Astrocyte (in vitro differentiated cells and primary cell): ENCODE measurements at regions not wholly inside any gene's neighbourhood (a gene's known extent, or its start where the extent isn't known, plus 50 kb on each side); places are given as distances from the start of the nearest gene placed in this dataset.

Experiments used
- EZH2 ChIP-seq: IDR thresholded peaks from 2 replicates; pipeline ENCODE4 v1.6.1; 2012; ENCODE audit warnings: mild to moderate bottlenecking, low read length, inconsistent platforms; ENCODE audit not compliant: insufficient read depth
- TF ChIP-seq, protein P1 (sequence below): IDR thresholded peaks from 2 replicates; pipeline ENCODE4 v1.5.1; 2011; ENCODE audit warnings: low read depth, mild to moderate bottlenecking, inconsistent platforms, low read length, moderate library complexity; ENCODE audit not compliant: insufficient read depth

- TF ChIP-seq, protein P1, sequence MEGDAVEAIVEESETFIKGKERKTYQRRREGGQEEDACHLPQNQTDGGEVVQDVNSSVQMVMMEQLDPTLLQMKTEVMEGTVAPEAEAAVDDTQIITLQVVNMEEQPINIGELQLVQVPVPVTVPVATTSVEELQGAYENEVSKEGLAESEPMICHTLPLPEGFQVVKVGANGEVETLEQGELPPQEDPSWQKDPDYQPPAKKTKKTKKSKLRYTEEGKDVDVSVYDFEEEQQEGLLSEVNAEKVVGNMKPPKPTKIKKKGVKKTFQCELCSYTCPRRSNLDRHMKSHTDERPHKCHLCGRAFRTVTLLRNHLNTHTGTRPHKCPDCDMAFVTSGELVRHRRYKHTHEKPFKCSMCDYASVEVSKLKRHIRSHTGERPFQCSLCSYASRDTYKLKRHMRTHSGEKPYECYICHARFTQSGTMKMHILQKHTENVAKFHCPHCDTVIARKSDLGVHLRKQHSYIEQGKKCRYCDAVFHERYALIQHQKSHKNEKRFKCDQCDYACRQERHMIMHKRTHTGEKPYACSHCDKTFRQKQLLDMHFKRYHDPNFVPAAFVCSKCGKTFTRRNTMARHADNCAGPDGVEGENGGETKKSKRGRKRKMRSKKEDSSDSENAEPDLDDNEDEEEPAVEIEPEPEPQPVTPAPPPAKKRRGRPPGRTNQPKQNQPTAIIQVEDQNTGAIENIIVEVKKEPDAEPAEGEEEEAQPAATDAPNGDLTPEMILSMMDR = no peak
- no peak for TF ChIP-seq EZH2
Observed at GRCh38 chr6:167233490-167233889, 57.6 kb upstream of the UNC93A start.
